ENCODE measurements at regions not wholly inside any gene's neighbourhood (a gene's known extent, or its start where the extent isn't known, plus 50 kb on each side); places are given as distances from the start of the nearest gene placed in this dataset.

- CTCF ChIA-PET: no interaction called here
- TF ChIP-seq GABPA (IDR thresholded peaks at IDR 0.05; ENCODE audit: low read depth): no peak
- no peak for TF ChIP-seq GATA2 (CRISPR knock-in tag; IDR thresholded peaks at IDR 0.05)
- no peak for TF ChIP-seq RFX5 (IDR thresholded peaks at IDR 0.05; ENCODE audit: low read length)
- no peak for TF ChIP-seq CHD2 (IDR thresholded peaks at IDR 0.05; ENCODE audit: low read length, partially characterized antibody)
- TF ChIP-seq MEF2A (IDR thresholded peaks at IDR 0.05; ENCODE audit: borderline replicate concordance, low read depth): no peak
These were observed 213.3 kb upstream of the TUSC1 start for GRCh38 chr9:25891527-25891926.

DNA sequence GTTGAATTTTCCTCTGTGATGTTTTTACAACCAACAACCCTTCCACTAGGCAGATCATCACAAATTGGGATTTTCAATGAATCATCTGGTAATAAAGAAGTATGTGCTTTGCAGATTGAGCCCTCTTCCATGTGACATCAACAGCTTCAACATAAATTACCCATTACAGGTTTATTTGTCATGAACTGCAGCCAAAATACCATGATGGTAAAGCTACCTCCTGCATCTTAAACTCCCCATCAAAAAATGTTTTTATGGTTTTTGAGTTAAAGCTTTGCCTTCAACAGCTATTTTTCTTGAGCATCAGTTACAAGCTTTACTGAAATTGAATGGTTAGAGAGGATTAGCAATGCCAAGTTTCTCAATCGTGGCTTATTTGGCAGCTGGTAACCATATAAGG, 211.4 kb upstream of the TUSC1 start:
- WGBS (ENCODE audit: low lambda C conversion rate): 39% methylated on average over 1 of the region's 1 CpG
- no peak for TF ChIP-seq USF2 (IDR thresholded peaks at IDR 0.05; ENCODE audit: borderline replicate concordance, low read depth, low read length)
- TF ChIP-seq, protein P1, sequence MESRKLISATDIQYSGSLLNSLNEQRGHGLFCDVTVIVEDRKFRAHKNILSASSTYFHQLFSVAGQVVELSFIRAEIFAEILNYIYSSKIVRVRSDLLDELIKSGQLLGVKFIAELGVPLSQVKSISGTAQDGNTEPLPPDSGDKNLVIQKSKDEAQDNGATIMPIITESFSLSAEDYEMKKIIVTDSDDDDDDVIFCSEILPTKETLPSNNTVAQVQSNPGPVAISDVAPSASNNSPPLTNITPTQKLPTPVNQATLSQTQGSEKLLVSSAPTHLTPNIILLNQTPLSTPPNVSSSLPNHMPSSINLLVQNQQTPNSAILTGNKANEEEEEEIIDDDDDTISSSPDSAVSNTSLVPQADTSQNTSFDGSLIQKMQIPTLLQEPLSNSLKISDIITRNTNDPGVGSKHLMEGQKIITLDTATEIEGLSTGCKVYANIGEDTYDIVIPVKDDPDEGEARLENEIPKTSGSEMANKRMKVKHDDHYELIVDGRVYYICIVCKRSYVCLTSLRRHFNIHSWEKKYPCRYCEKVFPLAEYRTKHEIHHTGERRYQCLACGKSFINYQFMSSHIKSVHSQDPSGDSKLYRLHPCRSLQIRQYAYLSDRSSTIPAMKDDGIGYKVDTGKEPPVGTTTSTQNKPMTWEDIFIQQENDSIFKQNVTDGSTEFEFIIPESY (IDR thresholded peaks at IDR 0.05; ENCODE audit: borderline replicate concordance, low read depth): no peak
- no peak for TF ChIP-seq PBX3 (IDR thresholded peaks at IDR 0.05)
- no peak for TF ChIP-seq ELF1 (IDR thresholded peaks at IDR 0.05)
- TF ChIP-seq RFX5 (IDR thresholded peaks at IDR 0.05; ENCODE audit: low read length): no peak
- no peak for TF ChIP-seq YY1 (IDR thresholded peaks at IDR 0.05; ENCODE audit: low read depth)
- TF ChIP-seq RAD21 (IDR thresholded peaks at IDR 0.05; ENCODE audit: low read length): no peak
- no peak for TF ChIP-seq POLR2AphosphoS5 (IDR thresholded peaks at IDR 0.05; ENCODE audit: low read depth, low read length)
- TF ChIP-seq, protein P2, sequence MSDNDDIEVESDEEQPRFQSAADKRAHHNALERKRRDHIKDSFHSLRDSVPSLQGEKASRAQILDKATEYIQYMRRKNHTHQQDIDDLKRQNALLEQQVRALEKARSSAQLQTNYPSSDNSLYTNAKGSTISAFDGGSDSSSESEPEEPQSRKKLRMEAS (IDR thresholded peaks at IDR 0.05; ENCODE audit: low read depth): no peak
- TF ChIP-seq, protein P3, sequence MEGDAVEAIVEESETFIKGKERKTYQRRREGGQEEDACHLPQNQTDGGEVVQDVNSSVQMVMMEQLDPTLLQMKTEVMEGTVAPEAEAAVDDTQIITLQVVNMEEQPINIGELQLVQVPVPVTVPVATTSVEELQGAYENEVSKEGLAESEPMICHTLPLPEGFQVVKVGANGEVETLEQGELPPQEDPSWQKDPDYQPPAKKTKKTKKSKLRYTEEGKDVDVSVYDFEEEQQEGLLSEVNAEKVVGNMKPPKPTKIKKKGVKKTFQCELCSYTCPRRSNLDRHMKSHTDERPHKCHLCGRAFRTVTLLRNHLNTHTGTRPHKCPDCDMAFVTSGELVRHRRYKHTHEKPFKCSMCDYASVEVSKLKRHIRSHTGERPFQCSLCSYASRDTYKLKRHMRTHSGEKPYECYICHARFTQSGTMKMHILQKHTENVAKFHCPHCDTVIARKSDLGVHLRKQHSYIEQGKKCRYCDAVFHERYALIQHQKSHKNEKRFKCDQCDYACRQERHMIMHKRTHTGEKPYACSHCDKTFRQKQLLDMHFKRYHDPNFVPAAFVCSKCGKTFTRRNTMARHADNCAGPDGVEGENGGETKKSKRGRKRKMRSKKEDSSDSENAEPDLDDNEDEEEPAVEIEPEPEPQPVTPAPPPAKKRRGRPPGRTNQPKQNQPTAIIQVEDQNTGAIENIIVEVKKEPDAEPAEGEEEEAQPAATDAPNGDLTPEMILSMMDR (IDR thresholded peaks at IDR 0.05): no peak
- TF ChIP-seq SMC3 (IDR thresholded peaks at IDR 0.05; ENCODE audit: low read depth, low read length): no peak
- Histone ChIP-seq H3K9ac (no peak overlapping the region), H3K4me2 (no peak overlapping the region), H3K36me3 (replicated peaks in 1 of 2; ENCODE audit: control insufficient read depth in 1 of 2, insufficient read depth in 2 of 2, low read length in 1 of 2) (no peaks in the 10 kb centered on the region), H3F3A (replicated peaks; ENCODE audit: insufficient read depth) (no peaks in the 10 kb centered on the region), H3K4me3 (ENCODE audit: low read depth in 2 of 2, low read length in 1 of 2) (no peak overlapping the region), H3K4me1 (ENCODE audit: control insufficient read depth in 1 of 2, insufficient read depth in 2 of 2, low read depth in 1 of 2, low read length in 1 of 2) (no peaks in the 10 kb centered on the region), H3K27ac (ENCODE audit: low read depth in 2 of 2, low read length in 1 of 2) (no peak overlapping the region), H3K9me2 (no peaks in the 10 kb centered on the region), H3K27me3 (ENCODE audit: insufficient read depth) (no peaks in the 10 kb centered on the region), H4K20me1 (ENCODE audit: insufficient read depth) (no peaks in the 10 kb centered on the region), H2AFZ (ENCODE audit: low read depth) (no peak overlapping the region), H3K9me3 (no peaks in the 10 kb centered on the region), H3K79me2 (ENCODE audit: insufficient read depth) (no peaks in the 10 kb centered on the region)
- CTCF ChIA-PET: no interaction called here
- POLR2A ChIA-PET: no interaction called here
- no peak for DNase-seq

More at GRCh38 chr9:25891527-25891926, 213.3 kb upstream of the TUSC1 start:
- Histone ChIP-seq H2AFZ (ENCODE audit: low read depth) (no peak overlapping the region), H3K9me2 (no peaks in the 10 kb centered on the region), H3K36me3 (replicated peaks in 1 of 2; ENCODE audit: control insufficient read depth in 1 of 2, insufficient read depth in 2 of 2, low read length in 1 of 2) (no peaks in the 10 kb centered on the region), H3K79me2 (ENCODE audit: insufficient read depth) (no peaks in the 10 kb centered on the region), H3K9me3 (no peaks in the 10 kb centered on the region), H3K27ac (ENCODE audit: low read depth in 2 of 2, low read length in 1 of 2) (no peak overlapping the region), H3K4me3 (ENCODE audit: low read depth in 2 of 2, low read length in 1 of 2) (no peak overlapping the region), H3F3A (replicated peaks; ENCODE audit: insufficient read depth) (no peaks in the 10 kb centered on the region), H3K9ac (no peak overlapping the region), H4K20me1 (ENCODE audit: insufficient read depth) (no peaks in the 10 kb centered on the region), H3K4me2 (no peak overlapping the region), H3K27me3 (ENCODE audit: insufficient read depth) (no peaks in the 10 kb centered on the region), H3K4me1 (ENCODE audit: control insufficient read depth in 1 of 2, insufficient read depth in 2 of 2, low read depth in 1 of 2, low read length in 1 of 2) (no peaks in the 10 kb centered on the region)
- DNase-seq: no peak
- 61% methylated on average over 3 of the region's 3 CpGs for WGBS (ENCODE audit: low lambda C conversion rate)
- POLR2A ChIA-PET: no interaction called here

All from SK-N-SH (cell line).